Caco-2 (cell line): ENCODE measurements at regions not wholly inside any gene's neighbourhood (a gene's known extent, or its start where the extent isn't known, plus 50 kb on each side); places are given as distances from the start of the nearest gene placed in this dataset.

Source experiments
- BruUV-seq: library from RNA; stranded (reverse); fragments of 400-500 nt; replicated peaks from 2 replicates; lab custom pipeline; 2021; lab: Mats Ljungman, UMichigan
- CTCF ChIA-PET: fragments of 300-600 bp; sonication (Branson Sonifier 250); formaldehyde crosslinking; loops from one replicate; lab custom pipeline; 2022; ENCODE audit warnings: antibody characterized with exemption; lab: Charles Lee
- POLR2A ChIA-PET: fragments of 300-600 bp; sonication (Branson Sonifier 250); formaldehyde crosslinking; loops from one replicate; lab custom pipeline; 2022; ENCODE audit warnings: antibody characterized with exemption; lab: Charles Lee
- DNase-seq, 2 experiments: peaks; one replicate each; pipeline versions ENCODE4 v3.0.0 to v3.0.0-alpha.2; 2020 to 2022
- H3K27me3 ChIP-seq: replicated peaks from 2 replicates; pipeline ENCODE4 v1.6.0; 2011; ENCODE audit warnings: low read length; ENCODE audit not compliant: control insufficient read depth, insufficient read depth
- H3K36me3 ChIP-seq: 2 replicates; pipeline ENCODE4 v1.5.1; 2011; ENCODE audit warnings: low read length; ENCODE audit not compliant: control insufficient read depth, insufficient read depth
- H3K4me1 ChIP-seq: fragments of 250-450 bp; sonication (Bioruptor Pico); 2 replicates; pipeline ENCODE4 v1.5.1; 2020; ENCODE audit warnings: mild to moderate bottlenecking
- H3K4me3 ChIP-seq: 2 replicates; pipeline ENCODE4 v1.5.1; 2011; ENCODE audit warnings: low read depth, mild to moderate bottlenecking, control low read depth, low read length
- H3K9me3 ChIP-seq: fragments of 250-450 bp; sonication (Bioruptor Pico); 2 replicates; pipeline ENCODE4 v1.5.1; 2020; ENCODE audit warnings: mild to moderate bottlenecking, moderate library complexity
- H3K27ac Mint-ChIP-seq: one replicate; pipeline ENCODE4 v1.8.0; 2022; ENCODE audit warnings: mixed read lengths; ENCODE audit not compliant: unreplicated experiment
- H3K27me3 Mint-ChIP-seq: one replicate; pipeline ENCODE4 v1.8.0; 2022; ENCODE audit warnings: mixed read lengths; ENCODE audit not compliant: insufficient read depth, unreplicated experiment
- H3K36me3 Mint-ChIP-seq: one replicate; pipeline ENCODE4 v1.8.0; 2022; ENCODE audit warnings: mild to moderate bottlenecking, mixed read lengths; ENCODE audit not compliant: insufficient read depth, unreplicated experiment
- H3K4me1 Mint-ChIP-seq: one replicate; pipeline ENCODE4 v1.8.0; 2022; ENCODE audit warnings: low read depth, mixed read lengths; ENCODE audit not compliant: unreplicated experiment
- H3K4me3 Mint-ChIP-seq: one replicate; pipeline ENCODE4 v1.8.0; 2022; ENCODE audit warnings: mild to moderate bottlenecking, moderate library complexity, mixed read lengths; ENCODE audit not compliant: unreplicated experiment
- H3K9me3 Mint-ChIP-seq: one replicate; pipeline ENCODE4 v1.8.0; 2022; ENCODE audit warnings: mixed read lengths; ENCODE audit not compliant: unreplicated experiment
- CTCF ChIP-seq, 2 experiments: fragments of 200-600 bp in 1 of 2; IDR thresholded peaks; 1 replicate in 1 of 2; 2 replicates in 1 of 2; pipeline versions ENCODE4 v1.5.1 to v1.8.0; 2011 to 2022; ENCODE audit warnings: antibody characterized with exemption in 1 of 2, control low read depth in 1 of 2, inconsistent platforms in 1 of 2, low read depth in 1 of 2, low read length in 1 of 2, mild to moderate bottlenecking in 1 of 2, moderate library complexity in 1 of 2; ENCODE audit not compliant: insufficient read depth in 1 of 2, severe bottlenecking in 1 of 2, unreplicated experiment in 1 of 2
- intact Hi-C: fragments of 100-400 bp; cut with micrococcal nuclease; formaldehyde crosslinking; loops from one replicate; pipeline ENCODE4 v1.10.0; 2022; ENCODE audit not compliant: unreplicated experiment

DNA sequence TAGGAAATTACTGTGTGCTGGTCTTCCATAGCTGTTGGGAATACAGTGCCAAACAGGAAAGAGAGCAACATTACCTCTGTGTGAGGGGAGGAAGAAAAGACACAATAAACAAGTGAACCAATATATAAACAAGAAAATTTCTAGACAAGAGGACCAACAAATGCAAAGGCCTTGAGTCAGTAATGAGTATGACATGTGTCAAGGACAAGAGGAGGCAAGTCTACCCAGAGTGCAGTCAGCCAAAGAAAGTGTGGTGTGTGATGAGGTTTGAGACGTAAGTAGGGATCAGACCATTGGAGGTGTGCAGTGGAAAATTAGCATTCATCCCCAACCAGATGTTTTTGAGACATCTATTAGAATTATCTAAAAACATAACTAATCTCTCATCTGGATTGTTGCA is 69.5 kb upstream of the CDH6 start:
- no peaks in the 10 kb centered on the region for H3K9me3 ChIP-seq
- H3K4me1 ChIP-seq, result peaks cover 25% of the 10 kb centered on the region
- DNase-seq, result no peak
- CTCF ChIA-PET, result no interaction called here
- TF ChIP-seq CTCF (IDR thresholded peaks at IDR 0.05; ENCODE audit: insufficient read depth in 1 of 2, low read depth in 1 of 2, low read length in 1 of 2, severe bottlenecking in 1 of 2, unreplicated experiment in 1 of 2), result no peak
- Mint-ChIP-seq H3K27ac (no peak overlapping the region), H3K4me3 (no peak overlapping the region), H3K9me3 (peaks cover 17% of the 10 kb centered on the region), H3K4me1 (peaks cover 29% of the 10 kb centered on the region), H3K27me3 (no peaks in the 10 kb centered on the region), H3K36me3 (no peaks in the 10 kb centered on the region)
- BruUV-seq, result no TSS peak
- H3K36me3 ChIP-seq, result no peaks in the 10 kb centered on the region
- no peak overlapping the region for H3K4me3 ChIP-seq
- intact Hi-C loops, result loop anchor here (5.0 kb wide), 1 partner anchor 108 kb away; no protein-coding TSS in a partner anchor
- H3K27me3 ChIP-seq, result no peaks in the 10 kb centered on the region
- POLR2A ChIA-PET, result no interaction called here

DNA sequence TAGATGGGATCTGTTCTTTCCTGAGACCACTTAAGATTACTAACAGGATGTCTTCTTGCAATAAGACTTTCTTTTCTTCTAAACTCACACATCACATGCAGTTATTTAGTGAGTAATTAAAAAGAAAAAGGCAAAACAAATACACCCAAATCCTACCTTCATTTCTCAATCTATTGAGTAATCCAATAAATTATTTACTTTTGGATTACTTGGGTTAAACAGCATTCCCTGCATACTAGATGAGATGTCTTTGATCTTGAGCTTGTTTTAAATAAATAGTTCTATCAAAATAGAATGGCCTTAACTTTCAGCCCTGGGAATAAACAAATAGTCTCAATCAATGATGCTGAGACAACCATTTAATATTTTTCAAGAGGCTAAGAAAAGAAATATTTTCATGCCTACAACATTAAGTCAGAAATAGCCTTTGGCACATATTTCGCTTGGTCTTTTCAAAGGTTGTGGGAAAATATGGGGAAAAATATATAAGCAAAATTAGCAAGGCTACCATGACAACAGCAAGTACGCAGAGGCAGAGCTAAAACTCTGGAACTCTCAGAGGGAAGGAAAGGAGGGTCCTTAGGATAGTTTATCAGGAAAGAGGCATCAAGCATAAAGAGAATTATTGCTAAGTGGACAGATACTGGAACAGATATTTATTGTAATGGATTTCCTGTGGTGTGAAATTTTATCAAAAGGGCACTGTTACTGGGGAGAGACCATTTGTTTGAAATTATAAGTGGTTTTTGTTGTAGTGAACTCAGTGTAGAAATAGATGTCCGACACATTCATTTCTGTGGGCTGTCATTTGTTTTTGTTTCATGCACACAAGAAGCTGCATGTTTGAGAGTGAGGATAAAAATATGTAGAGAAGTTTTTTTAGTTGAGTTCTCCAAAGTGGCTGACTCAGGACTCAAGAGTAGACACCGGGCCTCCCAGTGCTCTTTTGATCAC is 70.2 kb upstream of the CDH6 start:
- TF ChIP-seq CTCF (IDR thresholded peaks at IDR 0.05; ENCODE audit: insufficient read depth in 1 of 2, low read depth in 1 of 2, low read length in 1 of 2, severe bottlenecking in 1 of 2, unreplicated experiment in 1 of 2), result no peak

GRCh38 chr5:31121224-31121623 is 72.3 kb upstream of the CDH6 start:
- TF ChIP-seq CTCF (IDR thresholded peaks at IDR 0.05; ENCODE audit: insufficient read depth in 1 of 2, low read depth in 1 of 2, low read length in 1 of 2, severe bottlenecking in 1 of 2, unreplicated experiment in 1 of 2), result no peak
- H3K4me1 Mint-ChIP-seq, result peaks cover 29% of the 10 kb centered on the region
- no TSS peak for BruUV-seq

More for the DNA sequence above, 70.2 kb upstream of the CDH6 start:
- no peaks in the 10 kb centered on the region for H3K9me3 ChIP-seq
- intact Hi-C loops, result loop anchor here (1.0 to 5.0 kb wide), 2 partner anchors 38 to 109 kb away; no protein-coding TSS in a partner anchor
- H3K4me3 ChIP-seq, result no peak overlapping the region
- Mint-ChIP-seq H3K27me3 (no peaks in the 10 kb centered on the region), H3K9me3 (peaks cover 17% of the 10 kb centered on the region), H3K27ac (peak overlapping the region; percentile 55), H3K36me3 (no peaks in the 10 kb centered on the region), H3K4me3 (no peak overlapping the region), H3K4me1 (peaks cover 29% of the 10 kb centered on the region)
- peak in 1 of 2 experiments; percentile 8 for DNase-seq
- no peaks in the 10 kb centered on the region for H3K27me3 ChIP-seq
- no peaks in the 10 kb centered on the region for H3K36me3 ChIP-seq
- ChIA-PET CTCF (interaction anchor here (0.7 kb wide), 1 partner anchor 117 kb away, joined by 3 read pairs; no protein-coding TSS in a partner anchor), POLR2A (no interaction called here)
- no TSS peak for BruUV-seq
- peaks cover 25% of the 10 kb centered on the region for H3K4me1 ChIP-seq

More at GRCh38 chr5:31121224-31121623, 72.3 kb upstream of the CDH6 start:
- Histone ChIP-seq H3K27me3 (no peaks in the 10 kb centered on the region), H3K9me3 (no peaks in the 10 kb centered on the region), H3K36me3 (no peaks in the 10 kb centered on the region), H3K4me3 (no peak overlapping the region), H3K4me1 (peaks cover 25% of the 10 kb centered on the region)
- H3K4me3 Mint-ChIP-seq, result no peak overlapping the region
- CTCF ChIA-PET, result no interaction called here
- intact Hi-C loops, result loop anchor here (5.0 kb wide), 1 partner anchor 111 kb away; no protein-coding TSS in a partner anchor
- POLR2A ChIA-PET, result no interaction called here
- no peak overlapping the region for H3K27ac Mint-ChIP-seq
- H3K9me3 Mint-ChIP-seq, result peaks cover 17% of the 10 kb centered on the region
- DNase-seq, result no peak
- no peaks in the 10 kb centered on the region for H3K27me3 Mint-ChIP-seq
- no peaks in the 10 kb centered on the region for H3K36me3 Mint-ChIP-seq
